HG03575 (cell line): ENCODE measurements at regions not wholly inside any gene's neighbourhood (a gene's known extent, or its start where the extent isn't known, plus 50 kb on each side); places are given as distances from the start of the nearest gene placed in this dataset.

Experiments used
- ATAC-seq: cut with Tn5 transposase; IDR thresholded peaks from one replicate; pipeline ENCODE4 v1.9.1; 2021; ENCODE audit not compliant: unreplicated experiment, insufficient number of reproducible peaks, low FRiP score; ENCODE audit errors: extremely low read depth

DNA sequence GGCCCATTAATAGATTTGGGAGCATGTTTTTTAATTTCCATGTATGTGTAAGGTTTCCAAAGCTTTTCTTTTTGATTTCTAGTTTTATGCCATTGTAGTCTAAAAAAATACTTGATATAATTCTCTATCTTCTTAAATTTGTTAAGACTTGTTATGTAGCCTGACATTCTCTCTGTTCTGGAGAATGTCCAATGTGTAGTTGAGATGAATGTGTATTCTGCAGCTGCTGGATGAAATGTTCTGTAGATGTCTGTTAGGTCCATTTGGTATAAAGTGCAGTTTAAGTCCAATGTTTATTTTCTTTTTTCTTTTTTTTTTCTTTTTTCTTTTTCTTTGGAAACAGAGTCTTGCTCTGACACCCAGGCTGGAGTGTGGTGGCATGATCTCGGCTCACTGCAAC lies 378.5 kb upstream of the MAD2L1 start:
- ATAC-seq, result no peak

DNA sequence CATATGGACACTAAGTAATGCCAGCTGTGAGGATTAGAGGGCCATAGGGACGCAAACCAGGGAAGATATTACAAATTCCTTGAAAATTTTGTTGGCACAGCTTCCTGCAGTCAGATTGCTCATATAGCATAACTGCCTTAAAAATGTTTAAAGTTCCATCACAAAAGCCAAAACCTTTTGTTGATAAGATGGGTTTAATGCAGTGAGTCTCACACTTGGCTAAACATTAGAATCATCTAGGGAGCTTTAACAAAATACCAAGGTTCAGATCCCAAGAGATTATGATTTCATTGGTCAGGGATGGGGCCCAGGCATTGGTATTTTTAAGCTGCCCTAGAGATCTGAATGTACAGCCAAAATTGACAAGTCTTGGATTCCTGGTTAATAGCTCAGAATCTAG lies 376.5 kb upstream of the MAD2L1 start:
- no peak for ATAC-seq

DNA sequence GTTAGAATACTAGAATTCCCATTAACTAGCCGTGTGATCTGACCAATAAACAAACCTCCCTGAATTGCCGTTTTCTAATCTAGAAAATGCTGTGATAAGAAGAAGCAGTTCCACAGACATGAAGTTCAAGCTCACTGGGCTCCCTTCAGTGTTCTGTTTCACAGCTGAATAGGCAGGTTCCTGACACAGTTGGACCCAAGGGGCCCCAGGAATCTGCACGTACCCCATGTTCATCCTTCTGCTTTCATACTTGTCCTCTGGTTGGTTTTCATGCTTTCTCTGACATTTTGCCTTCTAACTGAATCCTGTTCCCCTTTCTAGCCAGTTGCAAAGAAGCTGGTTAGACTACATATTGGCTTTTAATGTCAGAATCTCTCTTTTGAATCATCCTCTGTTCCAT lies 374.1 kb upstream of the MAD2L1 start:
- ATAC-seq, result no peak

DNA sequence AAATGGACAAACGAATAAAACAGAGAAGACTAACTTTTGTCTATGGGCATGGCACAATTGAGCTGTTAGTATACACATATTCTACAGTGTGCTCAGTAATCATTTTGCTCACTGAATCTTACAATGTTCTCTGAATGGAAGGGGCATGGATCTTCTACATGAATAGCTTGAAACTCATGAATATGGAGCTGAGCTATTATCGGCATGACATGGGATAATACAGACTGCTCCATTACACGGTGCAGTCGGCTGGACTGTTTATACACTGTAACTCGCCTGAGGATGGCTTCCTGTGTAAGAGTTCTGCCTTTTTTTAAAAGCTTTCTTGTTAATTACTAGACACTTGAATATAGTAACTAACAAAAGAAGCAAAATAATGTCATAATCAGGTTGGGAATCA lies 368.5 kb upstream of the MAD2L1 start:
- no peak for ATAC-seq

DNA sequence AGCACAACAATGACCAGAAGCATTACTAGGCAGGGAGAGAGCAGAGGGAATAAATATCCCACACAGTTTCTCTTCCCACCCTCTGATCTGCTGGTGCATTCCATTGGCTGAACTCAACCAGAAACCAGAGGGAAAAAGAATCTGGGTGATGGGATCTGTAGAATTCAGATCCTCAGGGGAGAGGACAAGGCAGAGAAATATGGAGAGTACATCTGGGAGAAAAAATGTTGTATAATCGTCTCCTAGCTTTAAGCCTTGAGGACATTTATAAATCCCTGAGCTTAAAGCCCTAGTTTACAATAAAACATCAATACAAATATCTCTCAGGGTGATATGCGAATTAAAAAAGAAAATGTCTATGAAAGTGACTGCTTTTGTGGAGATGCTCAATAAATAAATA lies 368.1 kb upstream of the MAD2L1 start:
- no peak for ATAC-seq

DNA sequence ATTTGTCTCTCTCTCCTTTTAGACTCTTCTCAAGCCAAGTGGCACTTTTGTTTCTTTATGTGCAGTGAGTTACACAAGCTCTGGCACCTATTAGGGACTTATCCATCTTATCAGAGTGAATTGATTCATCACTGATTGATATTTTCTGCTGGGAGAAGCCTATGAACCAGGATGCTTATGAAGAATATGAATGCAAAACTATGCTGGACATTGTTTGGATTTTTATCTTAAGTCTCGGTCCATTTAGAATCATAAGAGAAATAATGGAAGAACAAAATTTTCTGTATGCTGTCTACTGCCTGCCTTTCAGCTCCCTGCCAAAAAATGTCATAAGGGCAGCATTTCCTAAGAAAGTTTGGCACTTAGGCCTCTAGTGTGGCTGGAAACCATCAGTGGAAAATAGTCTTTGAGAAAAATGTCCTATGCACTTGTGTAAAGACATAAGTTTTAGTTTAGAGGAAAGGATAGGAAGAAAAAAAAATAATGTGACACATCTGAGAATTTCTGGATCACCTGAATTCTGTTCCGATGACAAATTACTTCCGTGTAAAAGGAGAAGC lies 365.7 kb upstream of the MAD2L1 start:
- no peak for ATAC-seq

DNA sequence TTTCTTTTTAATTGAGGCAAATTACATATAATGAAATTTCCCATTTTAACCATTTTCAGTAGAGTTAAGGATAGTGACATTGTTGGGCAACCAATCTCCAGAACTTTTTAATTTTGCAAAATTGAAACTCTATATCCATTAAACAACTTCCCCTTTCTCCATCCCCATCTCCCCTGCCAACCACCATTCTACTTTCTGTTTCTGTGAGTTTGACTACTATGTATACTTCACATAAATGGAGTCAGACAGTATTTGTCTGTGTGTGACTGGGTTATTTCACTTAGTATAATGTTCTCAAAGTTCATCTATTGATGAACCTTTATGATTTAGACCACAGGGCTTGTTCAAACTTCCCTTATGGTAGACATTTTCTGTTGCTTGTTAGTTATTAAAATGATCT lies 364.5 kb upstream of the MAD2L1 start:
- ATAC-seq, result no peak

DNA sequence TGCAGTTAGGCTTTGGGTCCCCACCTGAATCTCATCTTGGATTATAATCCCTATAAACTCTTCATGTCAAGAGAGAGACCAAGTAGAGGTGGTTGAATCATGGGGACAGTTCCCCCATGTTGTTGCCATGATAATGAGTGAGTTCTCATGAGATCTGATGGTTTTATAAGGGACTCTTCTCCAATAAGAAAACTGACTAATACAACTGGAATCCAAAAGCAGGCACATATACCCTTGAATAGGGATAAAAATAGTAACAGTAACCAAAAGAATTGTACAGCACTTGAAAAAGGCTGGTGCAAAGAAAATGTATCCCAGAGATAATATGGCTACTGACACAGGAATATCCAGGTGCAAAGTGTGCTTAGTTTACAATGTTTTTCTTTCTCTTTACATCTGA lies 351.5 kb upstream of the MAD2L1 start:
- no peak for ATAC-seq

DNA sequence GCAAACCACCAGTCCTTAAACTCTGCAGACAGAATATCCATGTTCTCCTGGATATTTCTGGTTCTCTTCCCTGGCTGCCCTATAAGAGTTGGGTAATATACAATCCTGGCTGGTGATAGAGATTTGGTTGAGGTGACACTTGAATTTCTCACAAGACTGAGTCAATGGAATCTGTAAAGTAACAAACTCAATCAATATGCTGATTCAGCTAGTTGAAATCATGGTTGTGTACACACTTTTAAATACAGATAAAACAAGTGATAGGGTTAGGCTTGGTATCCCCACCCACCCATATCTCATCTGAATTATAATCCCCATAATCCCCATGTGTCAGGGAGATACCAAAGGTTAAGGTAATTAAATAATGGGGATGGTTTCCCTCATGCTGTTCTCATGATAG lies 349.2 kb upstream of the MAD2L1 start:
- no peak for ATAC-seq

DNA sequence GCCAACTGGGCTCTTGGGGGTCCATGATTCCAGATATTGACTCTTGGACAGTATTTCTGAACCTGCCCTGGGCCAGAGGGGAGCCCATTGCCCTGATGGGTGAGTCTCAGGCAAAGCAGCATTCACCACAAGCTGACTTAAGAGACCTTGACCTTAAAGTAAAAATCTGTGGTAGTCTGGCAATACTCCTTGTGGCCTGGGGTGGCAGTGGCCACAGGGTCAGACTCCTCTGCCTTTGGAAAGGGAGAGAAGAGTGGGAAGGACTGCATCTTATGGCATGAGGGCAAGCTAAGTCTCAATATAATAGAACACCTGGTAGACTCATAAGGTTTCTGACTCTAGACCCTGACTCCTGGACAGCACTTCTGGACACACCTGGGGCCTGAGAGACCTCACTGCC lies 340.3 kb upstream of the MAD2L1 start:
- ATAC-seq, result no peak

DNA sequence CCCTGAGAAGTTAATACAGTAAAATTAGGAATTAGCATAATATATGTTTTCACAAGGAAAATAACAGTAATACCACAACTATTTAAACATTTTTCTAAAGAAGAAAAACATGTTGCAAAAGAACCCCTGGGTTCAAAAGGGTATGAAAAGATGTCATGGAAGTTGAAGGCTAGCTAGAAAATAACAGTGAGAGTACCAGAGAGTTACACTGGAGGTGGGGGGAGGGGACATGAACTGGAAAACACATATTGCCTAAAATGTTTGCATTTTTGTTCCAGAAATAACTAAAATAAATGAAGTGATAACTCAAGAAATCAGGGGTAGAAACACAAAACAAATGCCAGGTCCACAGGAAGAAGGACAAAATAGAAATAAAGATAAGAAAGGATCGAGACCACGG lies 336.6 kb upstream of the MAD2L1 start:
- no peak for ATAC-seq

DNA sequence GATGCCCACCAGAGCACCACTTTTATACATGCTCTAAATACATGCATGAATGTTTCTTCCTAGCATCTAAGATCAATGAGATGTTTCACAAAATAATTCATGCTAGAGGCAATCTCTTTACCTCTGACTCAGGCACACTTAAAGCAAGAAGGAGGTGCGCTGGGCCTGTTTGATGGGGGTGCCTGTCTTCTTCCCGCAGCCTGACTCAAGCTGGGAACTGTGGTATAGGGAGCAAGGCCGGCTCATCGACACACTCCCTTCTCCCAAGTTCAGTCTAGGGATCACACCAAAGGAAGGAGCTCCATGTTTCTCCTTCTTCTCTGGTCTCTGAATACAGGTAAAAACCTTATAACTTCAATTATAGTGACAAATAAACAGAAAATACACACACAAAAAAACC lies 333.8 kb upstream of the MAD2L1 start:
- ATAC-seq, result no peak

DNA sequence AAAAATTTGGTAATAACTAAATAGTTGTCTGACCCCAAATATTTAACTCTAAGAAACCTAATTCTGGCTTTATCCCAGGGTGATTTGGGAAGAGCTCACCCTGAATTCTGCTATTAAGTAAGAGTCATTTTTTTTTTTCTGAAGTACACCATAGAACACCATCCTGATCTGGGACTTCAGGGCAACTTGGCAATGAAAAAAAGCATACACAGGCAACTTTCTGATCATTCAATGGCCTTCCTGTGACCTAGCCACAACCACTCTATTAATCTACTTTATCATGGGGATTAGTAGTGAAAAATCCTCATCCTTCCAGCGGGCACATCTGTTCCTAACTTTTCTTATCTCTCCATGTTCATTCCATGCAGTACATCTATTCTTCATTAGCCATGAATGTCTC lies 333.2 kb upstream of the MAD2L1 start:
- no peak for ATAC-seq

DNA sequence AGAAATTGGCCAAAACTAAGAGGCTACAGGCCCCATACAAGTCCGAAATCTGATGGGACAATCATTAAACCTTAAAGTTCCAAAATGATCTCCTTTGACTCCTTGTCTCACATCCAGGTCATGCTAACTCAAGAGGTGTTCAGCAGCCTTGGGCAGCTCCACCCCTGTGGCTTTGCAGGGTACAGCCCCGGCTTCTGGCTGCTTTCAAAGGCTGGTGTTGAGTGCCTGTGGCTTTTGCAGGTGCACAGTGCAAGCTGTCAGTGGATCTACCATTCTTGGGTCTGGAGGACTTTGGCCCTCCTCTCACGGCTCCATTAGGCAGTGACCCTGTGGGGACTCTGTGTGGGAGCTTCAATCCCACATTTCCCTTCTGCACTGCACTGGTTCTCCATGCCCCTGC lies 329.1 kb upstream of the MAD2L1 start:
- ATAC-seq, result no peak

DNA sequence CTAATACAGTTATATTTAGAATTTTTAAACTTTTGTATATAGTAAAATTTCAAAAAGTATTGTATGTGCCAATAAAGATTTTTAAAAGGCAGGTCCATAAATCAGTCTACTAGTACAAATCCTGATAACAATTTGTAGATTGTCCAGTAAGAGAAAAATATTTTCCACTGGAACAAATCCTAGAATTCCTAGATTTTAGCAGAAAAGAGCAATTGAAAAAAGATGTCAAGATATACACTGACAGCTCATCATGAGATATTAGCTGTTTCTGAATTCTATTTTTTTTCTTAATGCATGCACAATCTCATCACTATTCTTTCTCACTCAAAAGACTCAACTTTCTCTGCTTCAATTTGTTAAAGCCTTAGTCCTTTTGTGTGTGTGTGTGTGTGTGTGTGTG lies 289.2 kb upstream of the MAD2L1 start:
- no peak for ATAC-seq

DNA sequence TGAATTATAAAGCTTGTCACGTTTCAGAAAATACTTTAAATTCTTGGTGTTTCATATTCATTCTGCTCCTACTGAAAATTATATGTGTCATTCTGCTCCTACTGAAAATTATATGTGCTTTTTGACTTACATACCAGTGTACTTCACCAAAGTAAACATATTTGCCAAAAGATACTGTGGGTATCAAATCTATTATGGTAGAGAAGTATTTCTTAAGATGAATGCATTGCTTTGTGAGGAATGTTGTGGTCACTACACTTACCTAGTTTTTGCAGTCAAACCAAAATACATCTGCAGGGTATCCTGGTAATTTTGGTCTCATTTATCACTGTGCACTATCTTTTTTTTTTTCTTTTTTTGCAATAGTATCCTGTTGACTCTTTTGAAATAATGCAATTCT lies 287.7 kb upstream of the MAD2L1 start:
- ATAC-seq, result no peak

DNA sequence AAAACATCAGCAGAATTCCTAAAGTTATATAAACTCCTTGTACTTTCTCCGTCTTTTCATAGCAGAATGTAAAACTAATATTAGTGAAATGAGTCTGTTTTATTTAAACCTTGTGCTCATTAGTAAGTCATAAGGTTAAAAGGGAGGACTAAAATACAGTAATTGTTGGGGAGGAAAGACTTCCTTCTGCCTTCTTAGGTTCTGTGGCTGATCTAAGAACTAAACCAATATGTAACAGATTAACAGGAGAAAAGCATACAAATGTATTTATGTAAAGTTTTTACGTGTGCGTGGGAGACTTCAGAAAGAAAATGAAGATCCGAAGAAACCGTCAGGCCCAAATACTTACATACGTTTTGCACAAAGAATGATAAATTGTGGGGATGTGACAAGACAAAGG lies 286.6 kb upstream of the MAD2L1 start:
- no peak for ATAC-seq

DNA sequence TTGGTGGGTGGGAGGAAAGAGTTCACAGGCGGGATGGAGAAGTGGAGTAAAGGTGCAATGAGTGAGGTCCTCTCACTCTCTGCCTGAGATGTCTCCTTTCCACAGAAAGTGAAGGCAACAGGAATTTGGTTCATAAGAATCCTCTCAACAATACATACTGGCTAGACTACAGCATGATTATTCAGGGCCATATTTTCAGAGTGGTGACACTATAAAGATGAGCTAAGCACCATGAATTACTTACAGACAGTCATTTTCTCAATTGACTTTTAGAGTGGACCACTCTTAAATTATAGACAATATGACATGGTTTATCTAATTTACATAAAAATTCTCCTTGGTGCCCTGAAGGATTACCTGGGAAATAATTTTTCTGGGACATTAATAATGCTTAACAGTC lies 286.1 kb upstream of the MAD2L1 start:
- ATAC-seq, result no peak

DNA sequence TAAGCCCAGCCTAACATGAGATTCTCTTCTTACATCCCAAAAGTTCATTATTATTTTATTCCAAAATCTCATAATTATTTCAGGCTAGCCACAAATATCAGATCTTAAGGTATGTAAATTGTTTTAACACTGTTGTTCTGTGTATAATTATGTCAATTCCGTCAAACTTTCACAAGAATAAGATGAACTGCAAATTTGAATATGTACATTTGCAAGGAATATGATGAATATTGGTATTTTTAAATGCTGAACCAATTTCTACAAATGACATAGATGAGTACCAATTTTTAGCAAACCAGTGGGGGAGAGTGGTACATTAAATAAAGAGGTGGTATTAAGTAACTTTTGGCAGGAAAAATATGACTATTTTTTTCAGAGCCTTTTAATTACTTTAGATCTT lies 282.3 kb upstream of the MAD2L1 start:
- ATAC-seq, result no peak

DNA sequence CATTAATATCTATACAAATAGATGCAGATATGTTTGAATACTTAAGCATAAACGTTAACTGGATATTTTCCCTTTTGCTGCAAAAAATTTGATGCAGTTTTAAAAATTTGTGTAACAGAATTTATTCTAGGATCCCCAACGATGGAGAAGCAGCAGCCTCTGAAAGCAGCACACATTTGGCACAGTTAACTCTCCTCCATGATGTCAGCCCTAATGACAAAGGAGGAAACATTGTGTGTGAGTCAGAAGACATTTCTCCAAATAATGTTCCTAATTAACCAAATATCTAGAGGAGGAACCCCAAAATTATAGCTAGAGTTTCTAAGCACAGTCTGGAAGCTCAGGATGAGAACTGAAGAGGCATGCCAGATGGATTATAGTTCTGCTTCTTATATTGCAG lies 281.9 kb upstream of the MAD2L1 start:
- ATAC-seq, result no peak

DNA sequence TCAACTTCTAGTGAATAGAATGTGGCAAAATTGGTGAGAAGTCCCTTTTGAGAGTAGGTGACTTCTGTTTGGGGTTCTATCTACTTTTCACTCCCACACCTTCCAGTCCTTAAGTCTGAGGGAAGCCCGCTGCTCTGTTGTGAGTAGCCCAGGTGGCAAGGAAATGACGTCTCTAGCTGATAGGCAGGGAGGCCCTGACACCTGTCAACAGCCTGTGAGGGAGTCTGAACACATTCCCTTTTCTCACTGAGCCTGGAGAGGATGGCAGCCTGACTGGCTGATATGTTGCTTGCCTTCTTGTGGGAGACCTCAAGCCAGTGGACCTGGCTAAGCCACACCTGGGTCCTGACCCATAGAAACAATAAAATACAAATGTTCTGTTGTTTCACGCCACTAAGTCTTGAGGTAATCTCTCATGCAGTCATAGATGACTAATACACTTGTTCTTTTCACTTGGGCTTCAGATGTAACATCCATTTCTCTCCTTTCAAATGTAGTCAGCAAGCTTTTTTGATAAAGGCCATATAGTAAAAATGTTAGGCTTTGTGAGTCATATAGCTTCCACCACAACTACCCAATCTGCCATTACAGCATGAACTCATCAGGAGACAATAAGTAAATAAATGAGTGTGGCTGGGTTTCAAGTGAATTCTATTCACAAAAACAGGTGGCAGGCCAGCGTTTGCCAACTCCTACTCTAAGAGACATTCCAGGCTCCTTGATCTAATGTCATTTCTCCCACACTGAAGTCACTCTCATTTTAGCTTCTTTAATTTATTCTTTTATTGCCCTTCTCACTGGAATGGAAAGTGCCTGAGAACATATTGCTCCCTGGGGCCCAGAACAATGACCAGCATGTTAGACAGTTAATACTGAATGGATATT lies 265.1 kb upstream of the MAD2L1 start:
- no peak for ATAC-seq
